GM23248 (cell line): ENCODE measurements at regions not wholly inside any gene's neighbourhood (a gene's known extent, or its start where the extent isn't known, plus 50 kb on each side); places are given as distances from the start of the nearest gene placed in this dataset.

Experiments used
- DNase-seq: peaks from one replicate; pipeline ENCODE4 v3.0.0-alpha.2; 2015
- H2AFZ ChIP-seq: fragments of 200-600 bp; sonication (generic); 2 replicates; pipeline ENCODE4 v1.6.1; 2016; ENCODE audit warnings: antibody characterized with exemption
- H3F3A ChIP-seq: fragments of 200-600 bp; sonication (generic); 2 replicates; pipeline ENCODE4 v1.6.1; 2016; ENCODE audit warnings: mild to moderate bottlenecking, antibody characterized with exemption, mixed run types; ENCODE audit not compliant: insufficient read depth
- H3K27ac ChIP-seq: fragments of 200-600 bp; sonication (generic); 2 replicates; pipeline ENCODE4 v1.5.1; 2016; ENCODE audit warnings: mild to moderate bottlenecking
- H3K27me3 ChIP-seq: fragments of 200-600 bp; sonication (generic); replicated peaks from 2 replicates; pipeline ENCODE4 v1.6.1; 2016; ENCODE audit warnings: mild to moderate bottlenecking; ENCODE audit not compliant: insufficient read depth
- H3K36me3 ChIP-seq: fragments of 200-600 bp; sonication (generic); 2 replicates; pipeline ENCODE4 v1.6.1; 2016; ENCODE audit warnings: low read depth, mild to moderate bottlenecking
- H3K4me1 ChIP-seq: fragments of 200-600 bp; sonication (generic); 2 replicates; pipeline ENCODE4 v1.6.1; 2016; ENCODE audit warnings: mild to moderate bottlenecking; ENCODE audit not compliant: insufficient read depth
- H3K4me2 ChIP-seq: fragments of 200-600 bp; sonication (generic); one replicate; pipeline ENCODE4 v1.6.1; 2016; ENCODE audit warnings: mild to moderate bottlenecking; ENCODE audit not compliant: unreplicated experiment
- H3K4me3 ChIP-seq: fragments of 200-600 bp; sonication (generic); 2 replicates; pipeline ENCODE4 v1.5.1; 2016; ENCODE audit warnings: mild to moderate bottlenecking
- H3K79me2 ChIP-seq: fragments of 200-600 bp; sonication (generic); 2 replicates; pipeline ENCODE4 v1.6.1; 2016; ENCODE audit warnings: mild to moderate bottlenecking; ENCODE audit not compliant: insufficient read depth
- H3K9ac ChIP-seq: fragments of 200-600 bp; sonication (generic); 2 replicates; pipeline ENCODE4 v1.6.1; 2016; ENCODE audit warnings: mild to moderate bottlenecking
- H3K9me2 ChIP-seq: fragments of 200-600 bp; sonication (generic); 2 replicates; pipeline ENCODE4 v1.6.1; 2016; ENCODE audit warnings: mixed run types, mild to moderate bottlenecking, moderate library complexity; ENCODE audit not compliant: insufficient read depth
- H3K9me3 ChIP-seq: fragments of 200-600 bp; sonication (generic); one replicate; pipeline ENCODE4 v1.6.1; 2017; ENCODE audit warnings: low read depth
- H4K20me1 ChIP-seq: fragments of 200-600 bp; sonication (generic); 2 replicates; pipeline ENCODE4 v1.6.0; 2016; ENCODE audit not compliant: insufficient read depth
- EZH2 ChIP-seq: fragments of 200-600 bp; sonication (generic); IDR thresholded peaks from 2 replicates; pipeline ENCODE4 v1.6.1; 2018; ENCODE audit warnings: antibody characterized with exemption, mild to moderate bottlenecking; ENCODE audit not compliant: insufficient read depth, poor library complexity, severe bottlenecking
- EZH2phosphoT487 ChIP-seq: fragments of 200-600 bp; sonication (generic); IDR thresholded peaks from 2 replicates; pipeline ENCODE4 v1.6.1; 2018; ENCODE audit warnings: antibody characterized with exemption, moderate library complexity, mild to moderate bottlenecking, low read depth; ENCODE audit not compliant: insufficient read depth
- WGBS, 2 experiments: methylation state at CpG; one replicate each; pipeline ENCODE4 v1.1.6; 2015 to 2017; ENCODE audit warnings: low lambda C conversion rate in 2 of 2, low coverage in 1 of 2; ENCODE audit errors: missing lambda C conversion rate in 2 of 2; 5-methylcytosine and 5-hydroxymethylcytosine counted together
- in situ Hi-C: fragments of 300-500 bp; cut with MboI; formaldehyde crosslinking; loops from 2 replicates; pipeline ENCODE4 v1.15.0; 2020

DNA sequence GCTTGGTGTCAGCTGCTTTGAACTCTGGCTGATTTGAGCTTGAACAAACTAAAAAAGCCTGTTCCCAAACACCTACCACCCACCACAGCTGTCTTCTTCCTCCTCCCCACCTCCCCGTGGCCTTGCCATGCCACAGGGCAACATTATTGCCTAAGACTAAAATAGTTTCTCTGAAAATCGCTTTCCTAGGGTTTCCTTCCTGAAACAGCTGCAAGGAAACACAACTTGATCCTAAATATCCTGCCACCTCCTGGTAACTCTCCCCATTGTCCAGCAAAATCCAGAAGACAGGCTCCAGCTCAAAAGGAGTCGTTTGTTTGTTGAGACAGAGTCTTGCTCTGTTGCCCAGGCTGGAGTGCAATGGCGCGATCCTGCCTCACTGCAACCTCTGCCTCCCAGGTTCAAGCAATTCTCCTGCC is 193.9 kb upstream of the TPM1 start:
- H2AFZ ChIP-seq: peak overlapping the region; percentile 39
- no peaks in the 10 kb centered on the region for H3K79me2 ChIP-seq
- H3K4me3 ChIP-seq: no peak overlapping the region
- no peaks in the 10 kb centered on the region for H3K9me2 ChIP-seq
- H3K36me3 ChIP-seq: no peaks in the 10 kb centered on the region
- H3F3A ChIP-seq: peaks cover 20% of the 10 kb centered on the region
- in situ Hi-C loops: no loop called here
- H4K20me1 ChIP-seq: no peaks in the 10 kb centered on the region
- no peaks in the 10 kb centered on the region for H3K27me3 ChIP-seq
- peak; percentile 55 for DNase-seq
- H3K4me2 ChIP-seq: no peak overlapping the region
- peaks cover 53% of the 10 kb centered on the region for H3K4me1 ChIP-seq
- H3K27ac ChIP-seq: peak overlapping the region; percentile 12; the same call in 1 of the 2 replicates
- WGBS, 2 experiments: 58% methylated on average over 5 of the region's 5 CpGs
- no peak overlapping the region for H3K9ac ChIP-seq
- TF ChIP-seq EZH2phosphoT487: no peak
- no peaks in the 10 kb centered on the region for H3K9me3 ChIP-seq

DNA sequence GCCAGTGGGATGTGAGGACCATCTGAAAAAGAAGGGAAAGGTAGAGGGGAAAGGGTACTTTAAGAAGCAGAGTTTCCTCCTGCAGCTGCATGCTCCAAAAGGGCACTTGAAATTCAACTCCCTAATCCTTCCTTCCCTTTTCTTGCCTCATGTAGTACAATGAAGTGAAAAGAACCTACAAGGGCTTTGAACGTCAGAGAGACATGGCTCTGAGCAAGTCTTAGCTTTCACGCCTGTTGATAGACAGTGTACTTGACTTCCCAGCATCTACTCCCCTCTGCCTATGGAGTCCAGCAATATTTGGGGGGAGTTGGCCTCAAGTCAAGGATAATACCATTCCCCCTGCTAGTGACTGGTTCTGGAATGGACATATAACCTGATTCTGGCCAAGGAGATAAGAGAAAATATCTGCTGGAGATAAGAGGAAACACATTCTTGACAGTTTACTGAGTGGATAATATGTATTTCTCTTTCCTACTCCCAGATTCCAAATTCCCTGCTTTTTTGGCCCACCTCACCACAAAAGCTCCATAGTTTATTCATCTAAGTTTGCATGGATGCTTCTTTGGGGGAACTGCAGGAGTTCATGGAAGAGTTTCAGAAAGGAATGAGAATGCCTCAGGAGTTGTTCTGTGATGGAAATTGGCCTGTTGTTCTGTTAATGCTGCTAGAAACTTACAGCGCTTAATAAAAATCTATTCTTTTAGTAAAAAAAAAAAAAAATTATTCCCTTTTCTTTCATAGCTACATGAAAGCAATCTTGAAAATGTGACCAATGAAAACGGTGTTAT is 193.0 kb upstream of the TPM1 start:
- Histone ChIP-seq H3K9me2 (no peaks in the 10 kb centered on the region), H3K4me1 (peaks cover 58% of the 10 kb centered on the region), H3K9ac (no peak overlapping the region), H3F3A (peaks cover 20% of the 10 kb centered on the region), H2AFZ (no peak overlapping the region), H3K4me3 (no peak overlapping the region), H3K27ac (no peak overlapping the region), H3K27me3 (no peaks in the 10 kb centered on the region), H3K36me3 (no peaks in the 10 kb centered on the region), H3K79me2 (no peaks in the 10 kb centered on the region), H3K9me3 (no peaks in the 10 kb centered on the region), H4K20me1 (no peaks in the 10 kb centered on the region), H3K4me2 (no peak overlapping the region)
- 92 to 95% methylated on average over 4 of the region's 4 CpGs for WGBS, 2 experiments
- DNase-seq: no peak
- in situ Hi-C loops: no loop called here
- TF ChIP-seq EZH2phosphoT487: no peak
- no peak for TF ChIP-seq EZH2

DNA sequence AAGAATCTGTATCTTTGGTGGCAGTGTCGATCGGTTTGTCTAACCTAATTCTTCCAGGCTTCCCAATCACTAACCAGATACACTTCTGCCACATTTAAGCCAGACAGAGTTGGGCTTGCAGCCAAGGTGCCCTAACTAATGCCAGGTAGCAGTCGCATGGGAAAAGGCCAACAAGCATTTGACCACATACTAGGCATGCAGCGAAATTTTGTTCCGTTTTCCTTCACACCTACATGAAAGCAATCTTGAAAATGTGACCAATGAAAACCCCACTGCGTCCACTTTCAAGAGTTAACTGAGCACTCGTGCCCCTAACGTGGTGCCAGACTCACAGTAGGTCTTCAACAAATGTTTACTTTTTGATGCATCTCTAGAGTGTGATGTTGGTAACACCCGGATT is 192.2 kb upstream of the TPM1 start:
- H2AFZ ChIP-seq: no peak overlapping the region; the same call in 1 of the 2 replicates
- no peaks in the 10 kb centered on the region for H4K20me1 ChIP-seq
- DNase-seq: no peak
- peak overlapping the region; percentile 57 for H3K27ac ChIP-seq
- H3F3A ChIP-seq: peaks cover 20% of the 10 kb centered on the region
- H3K4me3 ChIP-seq: no peak overlapping the region
- H3K9me3 ChIP-seq: no peaks in the 10 kb centered on the region
- H3K27me3 ChIP-seq: no peaks in the 10 kb centered on the region
- in situ Hi-C loops: no loop called here
- peak overlapping the region; percentile 38 for H3K4me2 ChIP-seq
- peaks cover 55% of the 10 kb centered on the region for H3K4me1 ChIP-seq
- H3K9ac ChIP-seq: no peak overlapping the region
- H3K9me2 ChIP-seq: no peaks in the 10 kb centered on the region
- no peaks in the 10 kb centered on the region for H3K36me3 ChIP-seq
- H3K79me2 ChIP-seq: no peaks in the 10 kb centered on the region
- TF ChIP-seq EZH2phosphoT487 (no peak), EZH2 (no peak)
- 84 to 86% methylated on average over 9 of the region's 9 CpGs for WGBS, 2 experiments

DNA sequence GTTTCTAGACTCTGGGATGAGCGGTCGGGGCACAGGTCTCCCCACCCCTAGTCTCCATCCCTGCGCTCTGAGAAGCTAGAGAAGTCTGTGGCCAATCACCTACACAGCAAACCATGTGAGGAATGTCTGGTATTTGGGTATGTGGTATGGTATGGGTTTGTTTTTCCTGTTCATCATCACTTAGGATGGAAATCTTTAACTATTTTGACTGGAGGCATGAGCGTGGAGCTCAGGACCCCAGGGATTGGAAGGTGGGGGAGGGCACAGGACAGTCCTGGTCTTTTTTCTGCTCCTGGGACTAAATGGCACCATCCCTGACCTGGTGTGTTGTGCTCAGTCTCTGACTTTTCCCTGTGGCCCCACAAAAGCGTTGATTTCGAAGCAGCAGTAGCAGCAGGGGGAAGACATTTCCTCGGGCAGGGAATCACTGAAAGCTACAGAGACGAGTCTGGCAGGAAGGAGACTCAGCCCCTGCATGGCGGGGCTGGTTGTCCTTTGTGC is 191.7 kb upstream of the TPM1 start:
- Histone ChIP-seq H3K4me2 (peak overlapping the region; percentile 38), H3K4me3 (no peak overlapping the region), H4K20me1 (no peaks in the 10 kb centered on the region), H3F3A (peaks cover 20% of the 10 kb centered on the region), H2AFZ (peak overlapping the region; percentile 53), H3K9me2 (no peaks in the 10 kb centered on the region), H3K27me3 (no peaks in the 10 kb centered on the region), H3K9me3 (no peaks in the 10 kb centered on the region), H3K27ac (peak overlapping the region; percentile 57), H3K36me3 (no peaks in the 10 kb centered on the region), H3K9ac (0 out of 2 replicates have a peak overlapping the region, but pooled peaks have one; percentile 12), H3K4me1 (peaks cover 50% of the 10 kb centered on the region), H3K79me2 (no peaks in the 10 kb centered on the region)
- peak; percentile 74 for DNase-seq
- in situ Hi-C loops: no loop called here
- WGBS, 2 experiments: 39 to 53% methylated on average over 9 of the region's 9 CpGs
- TF ChIP-seq EZH2phosphoT487 (no peak), EZH2 (no peak)
